PC-3 (cell line): ENCODE measurements at regions not wholly inside any gene's neighbourhood (a gene's known extent, or its start where the extent isn't known, plus 50 kb on each side); places are given as distances from the start of the nearest gene placed in this dataset.

Source experiments
- EZH2 ChIP-seq: fragments of 300-600 bp; sonication (generic); IDR thresholded peaks from one replicate; pipeline ENCODE4 v1.6.1; 2017; ENCODE audit warnings: antibody characterized with exemption, mild to moderate bottlenecking, low read length; ENCODE audit not compliant: unreplicated experiment
- EZH2phosphoT487 ChIP-seq: fragments of 300-600 bp; sonication (generic); IDR thresholded peaks from 2 replicates; pipeline ENCODE4 v1.6.1; 2018; ENCODE audit warnings: mild to moderate bottlenecking, antibody characterized with exemption, low read length, borderline replicate concordance
- TF ChIP-seq, protein P1 (sequence below): fragments of 300-600 bp; sonication (generic); conservative IDR thresholded peaks from 2 replicates; pipeline ENCODE4 v1.5.1; 2017; ENCODE audit warnings: antibody characterized with exemption, low read depth, mild to moderate bottlenecking, low read length

GRCh38 chr12:90038289-90038688 is 329.7 kb upstream of the ATP2B1 start:
- TF ChIP-seq, protein P1, sequence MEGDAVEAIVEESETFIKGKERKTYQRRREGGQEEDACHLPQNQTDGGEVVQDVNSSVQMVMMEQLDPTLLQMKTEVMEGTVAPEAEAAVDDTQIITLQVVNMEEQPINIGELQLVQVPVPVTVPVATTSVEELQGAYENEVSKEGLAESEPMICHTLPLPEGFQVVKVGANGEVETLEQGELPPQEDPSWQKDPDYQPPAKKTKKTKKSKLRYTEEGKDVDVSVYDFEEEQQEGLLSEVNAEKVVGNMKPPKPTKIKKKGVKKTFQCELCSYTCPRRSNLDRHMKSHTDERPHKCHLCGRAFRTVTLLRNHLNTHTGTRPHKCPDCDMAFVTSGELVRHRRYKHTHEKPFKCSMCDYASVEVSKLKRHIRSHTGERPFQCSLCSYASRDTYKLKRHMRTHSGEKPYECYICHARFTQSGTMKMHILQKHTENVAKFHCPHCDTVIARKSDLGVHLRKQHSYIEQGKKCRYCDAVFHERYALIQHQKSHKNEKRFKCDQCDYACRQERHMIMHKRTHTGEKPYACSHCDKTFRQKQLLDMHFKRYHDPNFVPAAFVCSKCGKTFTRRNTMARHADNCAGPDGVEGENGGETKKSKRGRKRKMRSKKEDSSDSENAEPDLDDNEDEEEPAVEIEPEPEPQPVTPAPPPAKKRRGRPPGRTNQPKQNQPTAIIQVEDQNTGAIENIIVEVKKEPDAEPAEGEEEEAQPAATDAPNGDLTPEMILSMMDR: no peak
- TF ChIP-seq EZH2 (no peak), EZH2phosphoT487 (no peak)
